MM.1S (cell line): ENCODE measurements at regions not wholly inside any gene's neighbourhood (a gene's known extent, or its start where the extent isn't known, plus 50 kb on each side); places are given as distances from the start of the nearest gene placed in this dataset.

Source experiments
- DNase-seq: peaks from one replicate; pipeline ENCODE4 v3.0.0-alpha.2; 2015
- H2AFZ ChIP-seq: fragments of 300-600 bp; sonication (generic); 2 replicates; pipeline ENCODE4 v1.6.0; 2016; ENCODE audit warnings: antibody characterized with exemption, low read length
- H3F3A ChIP-seq: fragments of 300-600 bp; sonication (generic); 2 replicates; pipeline ENCODE4 v1.6.1; 2016; ENCODE audit warnings: mild to moderate bottlenecking, antibody characterized with exemption, low read length, moderate library complexity, mixed read lengths; ENCODE audit not compliant: insufficient read depth
- H3K27ac ChIP-seq: fragments of 300-600 bp; sonication (generic); 2 replicates; pipeline ENCODE4 v1.5.1; 2016; ENCODE audit warnings: mild to moderate bottlenecking, low read length
- H3K27me3 ChIP-seq: fragments of 300-600 bp; sonication (generic); replicated peaks from 2 replicates; pipeline ENCODE4 v1.6.0; 2016; ENCODE audit warnings: low read length; ENCODE audit not compliant: insufficient read depth
- H3K36me3 ChIP-seq: fragments of 300-600 bp; sonication (generic); replicated peaks from 2 replicates; pipeline ENCODE4 v1.6.1; 2016; ENCODE audit warnings: mild to moderate bottlenecking, low read length, mixed read lengths; ENCODE audit not compliant: insufficient read depth
- H3K4me1 ChIP-seq: fragments of 300-600 bp; sonication (generic); 2 replicates; pipeline ENCODE4 v1.6.1; 2016; ENCODE audit warnings: low read length, mixed read lengths
- H3K4me2 ChIP-seq: fragments of 300-600 bp; sonication (generic); 2 replicates; pipeline ENCODE4 v1.6.0; 2016; ENCODE audit warnings: low read depth, low read length
- H3K4me3 ChIP-seq: fragments of 300-600 bp; sonication (generic); 2 replicates; pipeline ENCODE4 v1.5.1; 2016; ENCODE audit warnings: low read length, mixed read lengths
- H3K79me2 ChIP-seq: fragments of 300-600 bp; sonication (generic); 2 replicates; pipeline ENCODE4 v1.6.1; 2016; ENCODE audit warnings: mixed run types, low read length, mixed read lengths
- H3K9ac ChIP-seq: fragments of 300-600 bp; sonication (generic); 2 replicates; pipeline ENCODE4 v1.6.1; 2016; ENCODE audit warnings: low read length, mixed read lengths
- H3K9me2 ChIP-seq: fragments of 300-600 bp; sonication (generic); replicated peaks from 2 replicates; pipeline ENCODE4 v1.6.1; 2016; ENCODE audit warnings: mild to moderate bottlenecking, low read length, mixed read lengths; ENCODE audit not compliant: insufficient read depth
- H3K9me3 ChIP-seq: fragments of 300-600 bp; sonication (generic); replicated peaks from 2 replicates; pipeline ENCODE4 v1.6.1; 2016; ENCODE audit warnings: mild to moderate bottlenecking, low read length, mixed read lengths; ENCODE audit not compliant: insufficient read depth
- H4K20me1 ChIP-seq: fragments of 300-600 bp; sonication (generic); 2 replicates; pipeline ENCODE4 v1.6.1; 2016; ENCODE audit warnings: mild to moderate bottlenecking, low read length, moderate library complexity, mixed read lengths; ENCODE audit not compliant: insufficient read depth
- EZH2 ChIP-seq: fragments of 300-600 bp; sonication (generic); optimal IDR thresholded peaks from 2 replicates; pipeline ENCODE3; 2017; ENCODE audit warnings: low read depth, mild to moderate bottlenecking, antibody characterized with exemption, low read length, mixed read lengths
- EZH2phosphoT487 ChIP-seq: fragments of 300-600 bp; sonication (generic); IDR thresholded peaks from 2 replicates; pipeline ENCODE4 v1.6.1; 2018; ENCODE audit warnings: antibody characterized with exemption, low read length
- TF ChIP-seq, protein P1 (sequence below): fragments of 300-600 bp; sonication (generic); IDR thresholded peaks from 2 replicates; pipeline ENCODE4 v1.5.1; 2016; ENCODE audit warnings: antibody characterized with exemption, low read length, mixed read lengths

- no peaks in the 10 kb centered on the region for H3K36me3 ChIP-seq
- no peaks in the 10 kb centered on the region for H4K20me1 ChIP-seq
- H3K9ac ChIP-seq: no peak overlapping the region
- no peaks in the 10 kb centered on the region for H3F3A ChIP-seq
- peaks cover 5% of the 10 kb centered on the region; the same call in 1 of the 2 replicates for H3K4me1 ChIP-seq
- H3K9me2 ChIP-seq: no peaks in the 10 kb centered on the region
- H3K4me2 ChIP-seq: no peak overlapping the region
- no peaks in the 10 kb centered on the region for H3K79me2 ChIP-seq
- TF ChIP-seq EZH2phosphoT487: no peak
- TF ChIP-seq, protein P1, sequence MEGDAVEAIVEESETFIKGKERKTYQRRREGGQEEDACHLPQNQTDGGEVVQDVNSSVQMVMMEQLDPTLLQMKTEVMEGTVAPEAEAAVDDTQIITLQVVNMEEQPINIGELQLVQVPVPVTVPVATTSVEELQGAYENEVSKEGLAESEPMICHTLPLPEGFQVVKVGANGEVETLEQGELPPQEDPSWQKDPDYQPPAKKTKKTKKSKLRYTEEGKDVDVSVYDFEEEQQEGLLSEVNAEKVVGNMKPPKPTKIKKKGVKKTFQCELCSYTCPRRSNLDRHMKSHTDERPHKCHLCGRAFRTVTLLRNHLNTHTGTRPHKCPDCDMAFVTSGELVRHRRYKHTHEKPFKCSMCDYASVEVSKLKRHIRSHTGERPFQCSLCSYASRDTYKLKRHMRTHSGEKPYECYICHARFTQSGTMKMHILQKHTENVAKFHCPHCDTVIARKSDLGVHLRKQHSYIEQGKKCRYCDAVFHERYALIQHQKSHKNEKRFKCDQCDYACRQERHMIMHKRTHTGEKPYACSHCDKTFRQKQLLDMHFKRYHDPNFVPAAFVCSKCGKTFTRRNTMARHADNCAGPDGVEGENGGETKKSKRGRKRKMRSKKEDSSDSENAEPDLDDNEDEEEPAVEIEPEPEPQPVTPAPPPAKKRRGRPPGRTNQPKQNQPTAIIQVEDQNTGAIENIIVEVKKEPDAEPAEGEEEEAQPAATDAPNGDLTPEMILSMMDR: no peak
- no peak for TF ChIP-seq EZH2
- no peak for DNase-seq
- H2AFZ ChIP-seq: no peak overlapping the region
- no peaks in the 10 kb centered on the region for H3K27me3 ChIP-seq
- H3K9me3 ChIP-seq: no peaks in the 10 kb centered on the region
- no peak overlapping the region for H3K4me3 ChIP-seq
- H3K27ac ChIP-seq: no peak overlapping the region
These were observed 224.8 kb downstream of the C12orf50 start for GRCh38 chr12:87804386-87804785.

DNA sequence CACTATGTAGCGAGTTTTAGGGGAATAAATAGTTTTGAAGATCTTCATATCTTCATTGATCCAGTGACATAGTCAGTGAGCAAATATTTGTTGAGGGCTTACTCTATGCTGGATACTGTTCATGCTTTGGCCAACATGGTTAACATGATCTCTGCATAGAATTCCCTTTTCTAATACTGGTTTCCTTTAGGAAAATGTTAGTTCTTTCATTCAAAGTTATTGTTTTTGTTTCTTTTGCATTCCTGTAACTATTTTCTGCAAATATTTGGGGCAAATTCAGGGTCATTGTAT is 226.5 kb downstream of the C12orf50 start:
- no peak for DNase-seq
- Histone ChIP-seq H3K9me2 (no peaks in the 10 kb centered on the region), H3K36me3 (no peaks in the 10 kb centered on the region), H3K4me1 (peaks cover 5% of the 10 kb centered on the region; the same call in 1 of the 2 replicates), H3K79me2 (no peaks in the 10 kb centered on the region), H3K4me2 (no peak overlapping the region), H2AFZ (no peak overlapping the region), H4K20me1 (no peaks in the 10 kb centered on the region), H3K9me3 (no peaks in the 10 kb centered on the region), H3K27me3 (no peaks in the 10 kb centered on the region), H3K4me3 (no peak overlapping the region), H3K9ac (no peak overlapping the region), H3F3A (no peaks in the 10 kb centered on the region), H3K27ac (no peak overlapping the region)
- TF ChIP-seq, protein P1: no peak
- no peak for TF ChIP-seq EZH2phosphoT487
- TF ChIP-seq EZH2: no peak

DNA sequence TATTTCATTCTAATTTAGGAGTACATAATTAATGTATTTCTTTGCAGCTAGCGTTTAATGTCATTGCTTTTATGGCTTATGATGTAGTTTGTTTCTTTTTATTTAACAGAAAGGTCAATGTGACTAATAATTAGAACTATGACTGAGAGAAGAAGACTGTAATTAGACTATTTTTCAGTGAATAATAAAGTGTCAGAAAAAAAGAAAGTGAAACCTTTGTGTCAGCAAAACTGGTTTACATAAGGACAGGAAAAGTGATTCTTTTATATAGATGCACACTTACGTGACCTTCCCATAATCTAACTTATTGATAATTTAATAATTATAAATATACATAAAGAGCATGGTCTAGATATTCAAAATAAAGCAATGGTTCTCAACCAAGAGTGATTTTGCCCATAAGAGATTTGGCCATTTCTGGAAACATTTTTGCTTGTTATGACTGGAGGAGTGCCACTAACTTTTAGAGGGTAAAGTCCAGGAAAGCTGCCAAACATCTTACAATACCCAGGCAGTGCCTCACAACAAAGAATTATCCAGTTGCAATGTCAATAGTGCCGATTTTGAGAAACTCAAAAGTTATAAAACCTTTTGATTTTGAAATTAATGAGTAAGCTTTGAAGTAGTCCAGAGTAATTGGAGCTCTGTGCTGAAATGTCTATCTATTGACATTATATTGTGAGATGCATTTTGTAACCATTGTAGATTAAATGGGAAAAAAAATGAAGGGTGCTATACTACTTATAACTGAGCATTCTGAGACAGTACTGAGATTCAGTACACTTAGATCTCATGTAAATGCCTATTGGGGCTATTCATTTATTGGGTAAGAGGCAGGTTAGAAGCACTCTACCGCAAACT is 227.1 kb downstream of the C12orf50 start:
- no peaks in the 10 kb centered on the region for H3F3A ChIP-seq
- no peak overlapping the region for H3K9ac ChIP-seq
- peaks cover 5% of the 10 kb centered on the region; the same call in 1 of the 2 replicates for H3K4me1 ChIP-seq
- no peaks in the 10 kb centered on the region for H3K9me3 ChIP-seq
- no peak overlapping the region for H3K27ac ChIP-seq
- TF ChIP-seq, protein P1: no peak
- TF ChIP-seq EZH2: no peak
- TF ChIP-seq EZH2phosphoT487: no peak
- peak overlapping the region; percentile 1; the same call in 1 of the 2 replicates for H2AFZ ChIP-seq
- H3K9me2 ChIP-seq: no peaks in the 10 kb centered on the region
- H3K4me3 ChIP-seq: 0 out of 2 replicates have a peak overlapping the region, but pooled peaks have one; percentile 0
- H3K79me2 ChIP-seq: no peaks in the 10 kb centered on the region
- H4K20me1 ChIP-seq: no peaks in the 10 kb centered on the region
- no peaks in the 10 kb centered on the region for H3K36me3 ChIP-seq
- no peaks in the 10 kb centered on the region for H3K27me3 ChIP-seq
- H3K4me2 ChIP-seq: peak overlapping the region; percentile 46
- peak; percentile 44 for DNase-seq
